Stomach smooth muscle (tissue), 2 donors: ENCODE measurements at regions not wholly inside any gene's neighbourhood (a gene's known extent, or its start where the extent isn't known, plus 50 kb on each side); places are given as distances from the start of the nearest gene placed in this dataset.

ENCODE experiments used
- H3K27ac ChIP-seq: one replicate; pipeline ENCODE4 v1.7.0; 2013; ENCODE audit warnings: mild to moderate bottlenecking, low read length, inconsistent platforms
- H3K27me3 ChIP-seq, 2 donors: one replicate each; pipeline ENCODE4 v1.7.0; 2013; ENCODE audit warnings: low read length in 2 of 2; ENCODE audit not compliant: insufficient read depth in 2 of 2, control insufficient read depth in 1 of 2
- H3K36me3 ChIP-seq, 2 donors: one replicate each; pipeline ENCODE4 v1.7.0; 2013; ENCODE audit warnings: low read length in 2 of 2; ENCODE audit not compliant: control insufficient read depth in 2 of 2, insufficient read depth in 2 of 2
- H3K4me1 ChIP-seq: one replicate; pipeline ENCODE4 v1.7.0; 2013; ENCODE audit warnings: low read length; ENCODE audit not compliant: control insufficient read depth, insufficient read depth
- H3K4me3 ChIP-seq, 2 donors: one replicate each; pipeline ENCODE4 v1.7.0; 2013; ENCODE audit warnings: low read length in 2 of 2
- H3K9ac ChIP-seq, 2 donors: one replicate each; pipeline ENCODE4 v1.7.0; 2013; ENCODE audit warnings: low read length in 2 of 2, mild to moderate bottlenecking in 1 of 2
- H3K9me3 ChIP-seq, 2 donors: one replicate each; pipeline ENCODE4 v1.7.0; 2013; ENCODE audit warnings: low read length in 2 of 2; ENCODE audit not compliant: control insufficient read depth in 2 of 2
- donor health status: healthy.
- donor health status: Pancreatic carcinoma.

- Histone ChIP-seq H3K9me3 (no peaks in the 10 kb centered on the region), H3K4me1 (no peaks in the 10 kb centered on the region), H3K36me3 (no peaks in the 10 kb centered on the region), H3K4me3 (no peak overlapping the region), H3K9ac (no peak overlapping the region), H3K27me3 (no peaks in the 10 kb centered on the region), H3K27ac (no peak overlapping the region)
These were observed 730.4 kb upstream of the MEF2C start for GRCh38 chr5:89613222-89613956.

DNA sequence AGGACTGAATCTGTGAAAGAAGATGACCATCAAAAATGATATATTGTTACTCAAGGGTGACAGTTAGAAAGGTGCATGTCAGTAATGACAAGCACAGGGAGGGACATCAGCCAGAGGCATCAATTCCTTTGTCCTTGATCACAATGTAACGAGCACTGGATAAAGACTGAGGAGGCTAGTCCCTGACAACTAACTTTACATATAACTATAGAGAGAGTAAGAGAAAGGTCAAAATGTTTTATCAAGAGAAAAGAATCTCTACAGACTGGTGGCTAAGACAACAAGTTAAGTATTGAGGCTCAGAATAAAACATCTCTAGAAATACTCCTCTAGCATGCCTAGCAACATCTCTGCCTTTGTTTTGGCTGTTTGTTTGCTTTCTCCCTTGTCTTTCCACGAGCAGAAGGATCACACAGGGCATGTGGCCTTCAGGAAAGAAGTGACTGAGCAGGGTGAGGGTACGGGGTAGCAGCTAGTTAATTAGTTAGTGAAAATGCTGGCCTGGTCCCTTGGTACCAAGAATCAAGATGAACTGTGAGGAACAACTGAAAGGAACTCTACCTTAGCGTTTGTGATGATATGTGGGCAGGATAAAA lies 724.1 kb upstream of the MEF2C start:
- H3K27ac ChIP-seq, result no peak overlapping the region
- no peak overlapping the region for H3K9ac ChIP-seq
- H3K4me1 ChIP-seq, result no peaks in the 10 kb centered on the region
- H3K27me3 ChIP-seq, result no peaks in the 10 kb centered on the region
- no peaks in the 10 kb centered on the region for H3K9me3 ChIP-seq
- H3K4me3 ChIP-seq, result no peak overlapping the region
- H3K36me3 ChIP-seq, result no peaks in the 10 kb centered on the region

- Histone ChIP-seq H3K27me3 (no peaks in the 10 kb centered on the region), H3K9ac (no peak overlapping the region), H3K4me3 (no peak overlapping the region), H3K9me3 (no peaks in the 10 kb centered on the region), H3K36me3 (no peaks in the 10 kb centered on the region), H3K4me1 (no peaks in the 10 kb centered on the region), H3K27ac (no peak overlapping the region)
These were observed 721.4 kb upstream of the MEF2C start for GRCh38 chr5:89604342-89604741.

DNA sequence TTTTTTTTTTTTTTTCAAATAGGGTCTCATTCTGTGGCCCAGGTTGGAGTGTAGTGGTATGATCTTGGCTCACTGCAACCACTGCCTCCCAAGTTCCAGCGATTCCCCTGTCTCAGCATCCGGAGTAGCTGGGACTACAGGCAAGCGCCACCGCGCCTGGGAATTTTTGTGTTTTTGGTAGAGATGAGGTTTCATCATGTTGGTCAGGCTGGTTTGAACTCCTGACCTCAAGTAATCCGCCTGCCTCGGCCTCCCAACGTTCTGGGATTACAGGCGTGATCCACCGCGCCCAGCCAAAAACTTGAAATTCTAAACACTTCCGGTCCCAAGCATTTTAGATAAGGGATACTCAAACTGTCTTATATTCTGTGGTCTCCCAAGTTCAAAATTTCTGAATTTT lies 718.9 kb upstream of the MEF2C start:
- Histone ChIP-seq H3K9ac (no peak overlapping the region), H3K9me3 (no peaks in the 10 kb centered on the region), H3K4me3 (no peak overlapping the region), H3K27me3 (no peaks in the 10 kb centered on the region), H3K4me1 (no peaks in the 10 kb centered on the region), H3K27ac (no peak overlapping the region), H3K36me3 (no peaks in the 10 kb centered on the region)

- no peaks in the 10 kb centered on the region for H3K27me3 ChIP-seq
- no peak overlapping the region for H3K27ac ChIP-seq
- no peak overlapping the region for H3K9ac ChIP-seq
- H3K4me3 ChIP-seq, result no peak overlapping the region
- H3K36me3 ChIP-seq, result no peaks in the 10 kb centered on the region
- H3K9me3 ChIP-seq, result no peaks in the 10 kb centered on the region
- no peaks in the 10 kb centered on the region for H3K4me1 ChIP-seq
These were observed 714.9 kb upstream of the MEF2C start for GRCh38 chr5:89597878-89598277.

DNA sequence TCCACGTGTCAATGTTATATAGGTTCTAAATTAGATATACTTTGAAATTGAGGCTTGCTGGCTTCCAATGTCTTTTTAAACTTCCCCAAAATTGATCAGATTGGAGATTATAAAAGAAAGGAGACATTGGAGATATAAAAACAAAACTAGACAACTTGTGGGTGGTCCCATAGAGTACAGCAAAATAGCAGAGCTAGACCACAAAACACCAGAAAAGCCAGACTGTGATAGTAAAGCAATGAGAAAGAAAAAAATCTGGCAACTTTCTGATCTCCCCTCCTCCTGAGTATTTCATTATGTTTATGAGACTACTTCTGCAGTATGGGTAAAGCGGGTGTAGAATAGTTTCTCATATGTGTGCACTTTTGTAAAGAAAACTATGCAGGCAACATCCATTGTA lies 713.8 kb upstream of the MEF2C start:
- H3K4me1 ChIP-seq, result no peaks in the 10 kb centered on the region
- no peaks in the 10 kb centered on the region for H3K36me3 ChIP-seq
- H3K9ac ChIP-seq, result no peak overlapping the region
- H3K4me3 ChIP-seq, result no peak overlapping the region
- no peak overlapping the region for H3K27ac ChIP-seq
- H3K9me3 ChIP-seq, result no peaks in the 10 kb centered on the region
- H3K27me3 ChIP-seq, result no peaks in the 10 kb centered on the region

GRCh38 chr5:89595056-89595455 lies 712.1 kb upstream of the MEF2C start:
- no peaks in the 10 kb centered on the region for H3K36me3 ChIP-seq
- no peaks in the 10 kb centered on the region for H3K4me1 ChIP-seq
- no peaks in the 10 kb centered on the region for H3K27me3 ChIP-seq
- H3K9ac ChIP-seq, result no peak overlapping the region
- H3K9me3 ChIP-seq, result peaks cover 0 to 6% of the 10 kb centered on the region in 2 donors
- H3K27ac ChIP-seq, result no peak overlapping the region
- H3K4me3 ChIP-seq, result no peak overlapping the region

DNA sequence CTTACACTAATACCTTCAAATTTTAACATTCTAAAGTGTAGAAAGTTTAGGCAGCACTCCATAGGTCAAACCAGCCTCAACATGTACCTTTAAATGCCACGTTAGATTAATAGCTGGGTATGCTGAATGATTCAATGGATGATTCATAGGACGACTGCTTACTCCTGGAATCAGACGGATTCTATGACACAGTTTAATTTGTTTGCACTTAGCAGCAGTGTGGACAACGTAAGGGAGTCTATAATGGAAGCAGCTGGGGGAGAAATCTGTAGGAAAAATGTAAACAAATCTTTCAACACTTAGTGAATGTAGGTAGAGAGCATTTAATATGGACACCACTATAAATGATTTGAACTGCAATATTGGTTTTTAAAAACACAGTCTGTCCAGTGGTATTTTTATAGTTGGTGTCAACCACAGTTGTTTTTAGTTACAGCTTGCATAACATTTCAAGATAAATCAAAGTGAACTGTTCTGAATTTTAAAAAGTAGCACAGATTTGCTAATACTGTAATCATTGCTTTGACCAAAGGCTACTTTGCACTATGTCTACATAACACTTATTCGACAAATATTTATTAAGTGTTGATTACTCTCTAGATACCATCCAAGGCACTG lies 701.5 kb upstream of the MEF2C start:
- Histone ChIP-seq H3K36me3 (no peaks in the 10 kb centered on the region), H3K27ac (no peak overlapping the region), H3K4me1 (no peaks in the 10 kb centered on the region), H3K4me3 (no peak overlapping the region), H3K9ac (no peak overlapping the region), H3K9me3 (peaks cover 0 to 8% of the 10 kb centered on the region in 2 donors), H3K27me3 (no peaks in the 10 kb centered on the region)

DNA sequence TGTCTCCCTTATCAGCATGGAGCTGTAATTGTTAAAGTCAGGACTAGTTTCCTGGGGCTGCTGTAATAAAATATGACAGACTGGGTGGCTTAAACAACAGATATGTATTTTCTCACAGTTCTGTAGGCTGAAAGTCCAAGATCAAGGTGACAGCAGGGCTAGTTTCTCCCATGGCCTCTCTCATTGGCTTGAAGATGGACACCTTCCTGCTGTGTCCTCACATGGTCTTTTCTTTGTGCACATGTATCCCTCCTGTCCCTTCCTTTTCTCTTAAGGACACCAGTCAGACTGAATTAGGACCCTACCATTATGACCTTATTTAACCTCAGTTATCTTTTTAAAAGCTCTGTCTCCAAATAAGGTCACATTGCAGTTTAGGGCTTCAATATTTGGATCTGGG lies 700.5 kb upstream of the MEF2C start:
- no peaks in the 10 kb centered on the region for H3K27me3 ChIP-seq
- peaks cover 0 to 8% of the 10 kb centered on the region in 2 donors for H3K9me3 ChIP-seq
- no peak overlapping the region for H3K9ac ChIP-seq
- H3K4me3 ChIP-seq, result no peak overlapping the region
- H3K36me3 ChIP-seq, result no peaks in the 10 kb centered on the region
- no peak overlapping the region for H3K27ac ChIP-seq
- H3K4me1 ChIP-seq, result no peaks in the 10 kb centered on the region

DNA sequence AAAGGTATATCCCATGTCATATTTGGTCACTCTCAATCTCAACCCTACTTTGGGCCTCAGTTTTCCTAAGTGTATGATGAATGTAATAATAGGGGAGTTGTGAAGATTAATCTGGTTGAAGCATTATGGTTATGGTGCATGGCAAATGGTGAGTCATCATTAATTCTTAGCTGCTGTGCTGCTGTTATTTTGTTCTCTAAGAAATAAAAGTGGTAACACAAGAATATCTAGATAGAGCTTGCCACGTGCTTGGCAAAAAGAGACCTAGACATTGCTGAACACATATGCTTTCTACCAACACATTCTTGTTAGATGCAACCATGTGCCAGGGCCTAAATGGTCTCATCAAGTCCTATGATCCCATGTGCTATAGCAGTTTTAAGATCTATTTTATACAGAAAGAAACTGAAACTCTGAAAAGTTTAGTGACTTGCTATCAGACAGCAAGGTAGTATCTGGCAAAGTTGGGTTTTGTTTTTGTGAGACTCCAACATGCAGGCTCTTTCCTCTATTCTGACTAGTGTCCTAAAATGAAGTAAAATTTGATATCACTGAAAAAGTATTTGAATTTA lies 699.9 kb upstream of the MEF2C start:
- no peak overlapping the region for H3K9ac ChIP-seq
- no peak overlapping the region for H3K27ac ChIP-seq
- H3K4me3 ChIP-seq, result no peak overlapping the region
- H3K9me3 ChIP-seq, result peaks cover 0 to 8% of the 10 kb centered on the region in 2 donors
- no peaks in the 10 kb centered on the region for H3K27me3 ChIP-seq
- no peaks in the 10 kb centered on the region for H3K36me3 ChIP-seq
- H3K4me1 ChIP-seq, result no peaks in the 10 kb centered on the region

- no peak overlapping the region for H3K9ac ChIP-seq
- no peak overlapping the region for H3K4me3 ChIP-seq
- H3K4me1 ChIP-seq, result no peaks in the 10 kb centered on the region
- no peaks in the 10 kb centered on the region for H3K36me3 ChIP-seq
- H3K27ac ChIP-seq, result no peak overlapping the region
- no peaks in the 10 kb centered on the region for H3K27me3 ChIP-seq
- H3K9me3 ChIP-seq, result peaks cover 0 to 4% of the 10 kb centered on the region in 2 donors
These were observed 698.0 kb upstream of the MEF2C start for GRCh38 chr5:89580976-89581375.
